H1 (cell line): ENCODE measurements at regions not wholly inside any gene's neighbourhood (a gene's known extent, or its start where the extent isn't known, plus 50 kb on each side); places are given as distances from the start of the nearest gene placed in this dataset.

Experiments used
- ATF2 ChIP-seq: IDR thresholded peaks from 2 replicates; pipeline ENCODE4 v1.6.1; 2012; ENCODE audit warnings: low read length, inconsistent platforms
- EZH2 ChIP-seq: fragments of 200-600 bp; sonication (generic); IDR thresholded peaks from 2 replicates; pipeline ENCODE4 v1.7.1; 2012; ENCODE audit warnings: low read depth, mild to moderate bottlenecking, moderate library complexity, low read length, inconsistent platforms; ENCODE audit not compliant: severe bottlenecking
- RFX5 ChIP-seq: IDR thresholded peaks from 2 replicates; pipeline ENCODE4 v1.6.1; 2011; ENCODE audit warnings: low read depth, low read length, improper control_type of control experiment, borderline replicate concordance
- SUZ12 ChIP-seq: fragments of 200-600 bp; sonication (generic); IDR thresholded peaks from 2 replicates; pipeline ENCODE4 v1.6.1; 2012; ENCODE audit warnings: mild to moderate bottlenecking, inconsistent platforms, low read length, moderate library complexity, mixed read lengths
- TAF1 ChIP-seq: IDR thresholded peaks from 2 replicates; pipeline ENCODE4 v1.6.1; 2011; ENCODE audit warnings: mild to moderate bottlenecking, low read depth, low read length
- TCF12 ChIP-seq: IDR thresholded peaks from 2 replicates; pipeline ENCODE4 v1.6.1; 2011; ENCODE audit warnings: low read depth, mild to moderate bottlenecking, low read length
- TF ChIP-seq, protein P1 (sequence below), 3 experiments: IDR thresholded peaks; 1 replicate in 2 of 3; 2 replicates in 1 of 3; pipeline versions ENCODE4 v1.5.1 to v1.6.1; 2011; ENCODE audit warnings: low read length in 3 of 3, mild to moderate bottlenecking in 3 of 3, inconsistent platforms in 2 of 3, low read depth in 1 of 3, moderate library complexity in 1 of 3; ENCODE audit not compliant: insufficient read depth in 1 of 3; ENCODE audit errors: control extremely low read depth in 1 of 3

GRCh38 chr3:194998948-194999347 lies 272.0 kb downstream of the XXYLT1 start:
- no peak for TF ChIP-seq TAF1
- no peak for TF ChIP-seq TCF12
- TF ChIP-seq RFX5, result no peak
- no peak for TF ChIP-seq EZH2
- no peak for TF ChIP-seq SUZ12
- TF ChIP-seq ATF2, result no peak
- TF ChIP-seq, protein P1, sequence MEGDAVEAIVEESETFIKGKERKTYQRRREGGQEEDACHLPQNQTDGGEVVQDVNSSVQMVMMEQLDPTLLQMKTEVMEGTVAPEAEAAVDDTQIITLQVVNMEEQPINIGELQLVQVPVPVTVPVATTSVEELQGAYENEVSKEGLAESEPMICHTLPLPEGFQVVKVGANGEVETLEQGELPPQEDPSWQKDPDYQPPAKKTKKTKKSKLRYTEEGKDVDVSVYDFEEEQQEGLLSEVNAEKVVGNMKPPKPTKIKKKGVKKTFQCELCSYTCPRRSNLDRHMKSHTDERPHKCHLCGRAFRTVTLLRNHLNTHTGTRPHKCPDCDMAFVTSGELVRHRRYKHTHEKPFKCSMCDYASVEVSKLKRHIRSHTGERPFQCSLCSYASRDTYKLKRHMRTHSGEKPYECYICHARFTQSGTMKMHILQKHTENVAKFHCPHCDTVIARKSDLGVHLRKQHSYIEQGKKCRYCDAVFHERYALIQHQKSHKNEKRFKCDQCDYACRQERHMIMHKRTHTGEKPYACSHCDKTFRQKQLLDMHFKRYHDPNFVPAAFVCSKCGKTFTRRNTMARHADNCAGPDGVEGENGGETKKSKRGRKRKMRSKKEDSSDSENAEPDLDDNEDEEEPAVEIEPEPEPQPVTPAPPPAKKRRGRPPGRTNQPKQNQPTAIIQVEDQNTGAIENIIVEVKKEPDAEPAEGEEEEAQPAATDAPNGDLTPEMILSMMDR (IDR thresholded peaks at IDR 0.05; ENCODE audit: control extremely low read depth in 1 of 3, insufficient read depth in 1 of 3, low read depth in 1 of 3, low read length in 3 of 3), result no peak
